ENCODE measurements at regions not wholly inside any gene's neighbourhood (a gene's known extent, or its start where the extent isn't known, plus 50 kb on each side); places are given as distances from the start of the nearest gene placed in this dataset.

- no peak overlapping the region for H3K27ac ChIP-seq (ENCODE audit: extremely low read depth, low read depth, low read length)
- ATAC-seq (no peak), DNase-seq (ENCODE audit: extremely low read depth in 1 of 4, low spot score in 3 of 4) (no peak), FAIRE-seq (no peak)
- 0% methylated on average over 1 of the region's 1 CpG for WGBS (ENCODE audit: insufficient coverage, low coverage, missing lambda C conversion rate)
- H3K9me3 ChIP-seq (replicated peaks; ENCODE audit: control insufficient read depth, insufficient read depth, low read depth, low read length), result no peaks in the 10 kb centered on the region
- H3K4me1 ChIP-seq (replicated peaks in 1 of 2; ENCODE audit: control insufficient read depth in 2 of 2, insufficient read depth in 2 of 2, low read length in 2 of 2), result no peaks in the 10 kb centered on the region
- H3K4me2 ChIP-seq (ENCODE audit: insufficient read depth, low read length), result no peak overlapping the region
- no peaks in the 10 kb centered on the region for H3K36me3 ChIP-seq (ENCODE audit: control insufficient read depth, insufficient read depth, low read length)
- H3K9ac ChIP-seq (ENCODE audit: insufficient read depth in 1 of 2, low read depth in 2 of 2, low read length in 2 of 2), result no peak overlapping the region
- in situ Hi-C loops (cut with MboI) (no loop called here), intact Hi-C loops (cut with micrococcal nuclease) (no loop called here)
- TF ChIP-seq, protein P1, sequence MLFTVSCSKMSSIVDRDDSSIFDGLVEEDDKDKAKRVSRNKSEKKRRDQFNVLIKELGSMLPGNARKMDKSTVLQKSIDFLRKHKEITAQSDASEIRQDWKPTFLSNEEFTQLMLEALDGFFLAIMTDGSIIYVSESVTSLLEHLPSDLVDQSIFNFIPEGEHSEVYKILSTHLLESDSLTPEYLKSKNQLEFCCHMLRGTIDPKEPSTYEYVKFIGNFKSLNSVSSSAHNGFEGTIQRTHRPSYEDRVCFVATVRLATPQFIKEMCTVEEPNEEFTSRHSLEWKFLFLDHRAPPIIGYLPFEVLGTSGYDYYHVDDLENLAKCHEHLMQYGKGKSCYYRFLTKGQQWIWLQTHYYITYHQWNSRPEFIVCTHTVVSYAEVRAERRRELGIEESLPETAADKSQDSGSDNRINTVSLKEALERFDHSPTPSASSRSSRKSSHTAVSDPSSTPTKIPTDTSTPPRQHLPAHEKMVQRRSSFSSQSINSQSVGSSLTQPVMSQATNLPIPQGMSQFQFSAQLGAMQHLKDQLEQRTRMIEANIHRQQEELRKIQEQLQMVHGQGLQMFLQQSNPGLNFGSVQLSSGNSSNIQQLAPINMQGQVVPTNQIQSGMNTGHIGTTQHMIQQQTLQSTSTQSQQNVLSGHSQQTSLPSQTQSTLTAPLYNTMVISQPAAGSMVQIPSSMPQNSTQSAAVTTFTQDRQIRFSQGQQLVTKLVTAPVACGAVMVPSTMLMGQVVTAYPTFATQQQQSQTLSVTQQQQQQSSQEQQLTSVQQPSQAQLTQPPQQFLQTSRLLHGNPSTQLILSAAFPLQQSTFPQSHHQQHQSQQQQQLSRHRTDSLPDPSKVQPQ (CRISPR knock-in tag; IDR thresholded peaks at IDR 0.05; ENCODE audit: borderline replicate concordance), result no peak
- TF ChIP-seq PYGO2 (tag; IDR thresholded peaks at IDR 0.05) (no peak), GTF2E2 (tag; IDR thresholded peaks at IDR 0.05) (no peak), MAFK (IDR thresholded peaks at IDR 0.05; ENCODE audit: low read length) (no peak), DMBX1 (CRISPR knock-in tag; IDR thresholded peaks at IDR 0.05; ENCODE audit: borderline replicate concordance) (no peak), MAFF (IDR thresholded peaks at IDR 0.05; ENCODE audit: low read length) (0 out of 2 replicates have a peak, but pooled peaks have one; percentile 2), MTA3 (IDR thresholded peaks at IDR 0.05; ENCODE audit: borderline replicate concordance) (no peak)
- TF ChIP-seq, protein P2, sequence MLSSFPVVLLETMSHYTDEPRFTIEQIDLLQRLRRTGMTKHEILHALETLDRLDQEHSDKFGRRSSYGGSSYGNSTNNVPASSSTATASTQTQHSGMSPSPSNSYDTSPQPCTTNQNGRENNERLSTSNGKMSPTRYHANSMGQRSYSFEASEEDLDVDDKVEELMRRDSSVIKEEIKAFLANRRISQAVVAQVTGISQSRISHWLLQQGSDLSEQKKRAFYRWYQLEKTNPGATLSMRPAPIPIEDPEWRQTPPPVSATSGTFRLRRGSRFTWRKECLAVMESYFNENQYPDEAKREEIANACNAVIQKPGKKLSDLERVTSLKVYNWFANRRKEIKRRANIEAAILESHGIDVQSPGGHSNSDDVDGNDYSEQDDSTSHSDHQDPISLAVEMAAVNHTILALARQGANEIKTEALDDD (IDR thresholded peaks at IDR 0.05), result no peak
- BruUV-seq (replicated peaks), result no TSS peak
- H4K20me1 ChIP-seq (replicated peaks; ENCODE audit: control insufficient read depth, insufficient read depth, low read length), result no peaks in the 10 kb centered on the region
- ChIA-PET POLR2A (interaction anchor here (0.6 kb wide), 1 partner anchor 636 kb away, joined by 3 read pairs; no protein-coding TSS in a partner anchor), CTCF (ENCODE audit: low intra/inter-chr PET ratio) (no interaction called here)
- no peaks in the 10 kb centered on the region for H3K79me2 ChIP-seq (ENCODE audit: control insufficient read depth, insufficient read depth, low read length)
- H3K9me1 ChIP-seq (ENCODE audit: control insufficient read depth, insufficient read depth, low read length), result no peaks in the 10 kb centered on the region
- no peak overlapping the region for H3K4me3 ChIP-seq
- no peak overlapping the region for H2AFZ ChIP-seq (ENCODE audit: low read depth, low read length)
- H3K27me3 ChIP-seq (ENCODE audit: control insufficient read depth in 2 of 2, insufficient read depth in 2 of 2, low read length in 2 of 2), result no peaks in the 10 kb centered on the region
These were observed 281.0 kb upstream of the PTER start for GRCh38 chr10:16155834-16156233.
